ENCODE measurements at regions not wholly inside any gene's neighbourhood (a gene's known extent, or its start where the extent isn't known, plus 50 kb on each side); places are given as distances from the start of the nearest gene placed in this dataset.

GRCh38 chr6:103874575-103874974 lies 985.1 kb downstream of the HACE1 start:
- TF ChIP-seq CTCF (IDR thresholded peaks at IDR 0.05) (no peak), POLR2AphosphoS5 (IDR thresholded peaks at IDR 0.05) (no peak), POLR2A (IDR thresholded peaks at IDR 0.05) (no peak), EP300 (IDR thresholded peaks at IDR 0.05) (no peak)
